Ramos (cell line): ENCODE measurements at regions not wholly inside any gene's neighbourhood (a gene's known extent, or its start where the extent isn't known, plus 50 kb on each side); places are given as distances from the start of the nearest gene placed in this dataset.
"Not testable (repeated sequence)": the region's sequence is repeated elsewhere in the genome, so short reads cannot be mapped to it uniquely, and the experiment has no call there.

Experiments
- in situ Hi-C: fragments of 300-500 bp; cut with MboI; formaldehyde crosslinking; loops from one replicate; pipeline ENCODE4 v1.14.3; 2022; ENCODE audit warnings: low sequenced_read_pairs; ENCODE audit not compliant: unreplicated experiment

DNA sequence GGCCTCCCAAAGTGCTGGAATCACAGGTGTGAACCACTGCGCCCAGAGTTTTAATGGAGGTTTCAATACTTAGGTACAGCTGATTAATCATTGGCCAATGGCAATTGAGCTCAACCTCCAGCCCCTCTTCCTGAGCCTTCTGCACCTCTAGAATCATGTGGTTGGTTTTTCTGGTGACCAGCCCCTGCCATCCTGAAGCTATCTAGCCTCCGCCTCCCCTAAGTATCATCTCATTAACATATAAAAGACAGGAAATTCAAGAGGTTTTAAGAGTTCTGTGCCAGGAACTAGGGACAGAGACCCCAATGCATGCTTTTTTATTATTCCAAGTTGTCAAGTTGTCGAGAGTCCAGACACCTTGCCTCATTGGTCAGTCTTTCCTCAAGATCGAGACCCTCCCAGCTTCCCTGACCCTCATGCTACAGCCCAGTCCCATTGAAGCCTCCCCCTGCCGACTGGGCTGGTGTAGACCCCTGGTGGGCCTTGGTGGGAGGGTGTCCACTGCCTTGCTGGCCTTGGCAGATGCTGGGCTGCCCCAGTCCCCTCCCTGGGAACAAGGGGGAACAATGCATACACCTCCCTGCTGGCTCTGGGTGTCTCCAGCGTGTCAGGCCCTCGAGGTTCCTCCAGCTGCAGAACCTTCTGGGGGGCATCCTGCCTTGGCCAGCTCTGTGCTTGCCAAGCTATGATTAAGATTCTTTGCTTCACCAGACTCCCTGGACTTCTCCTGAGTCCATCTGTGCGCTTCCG lies 148.0 kb downstream of the CTTN start:
- in situ Hi-C loops, result no loop called here

DNA sequence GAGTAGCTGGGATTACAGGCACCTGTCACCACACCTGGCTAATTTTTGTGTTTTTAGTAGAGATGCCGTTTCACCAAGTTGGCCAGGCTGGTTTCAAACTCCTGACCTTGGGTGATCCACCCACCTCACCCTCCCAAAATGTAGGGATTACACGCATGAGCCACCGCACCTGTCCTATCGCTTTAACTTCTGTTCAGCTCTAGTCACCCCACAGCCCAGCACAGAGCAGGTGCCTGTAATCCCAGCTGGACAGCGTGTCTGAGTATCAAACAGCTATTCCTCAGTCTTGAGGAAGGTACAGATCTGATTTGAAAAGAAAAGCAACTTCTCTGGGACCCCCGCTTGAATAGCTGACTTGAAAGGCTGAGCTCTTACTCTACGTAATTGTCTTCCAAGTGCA lies 149.1 kb downstream of the CTTN start:
- in situ Hi-C loops, result no loop called here

DNA sequence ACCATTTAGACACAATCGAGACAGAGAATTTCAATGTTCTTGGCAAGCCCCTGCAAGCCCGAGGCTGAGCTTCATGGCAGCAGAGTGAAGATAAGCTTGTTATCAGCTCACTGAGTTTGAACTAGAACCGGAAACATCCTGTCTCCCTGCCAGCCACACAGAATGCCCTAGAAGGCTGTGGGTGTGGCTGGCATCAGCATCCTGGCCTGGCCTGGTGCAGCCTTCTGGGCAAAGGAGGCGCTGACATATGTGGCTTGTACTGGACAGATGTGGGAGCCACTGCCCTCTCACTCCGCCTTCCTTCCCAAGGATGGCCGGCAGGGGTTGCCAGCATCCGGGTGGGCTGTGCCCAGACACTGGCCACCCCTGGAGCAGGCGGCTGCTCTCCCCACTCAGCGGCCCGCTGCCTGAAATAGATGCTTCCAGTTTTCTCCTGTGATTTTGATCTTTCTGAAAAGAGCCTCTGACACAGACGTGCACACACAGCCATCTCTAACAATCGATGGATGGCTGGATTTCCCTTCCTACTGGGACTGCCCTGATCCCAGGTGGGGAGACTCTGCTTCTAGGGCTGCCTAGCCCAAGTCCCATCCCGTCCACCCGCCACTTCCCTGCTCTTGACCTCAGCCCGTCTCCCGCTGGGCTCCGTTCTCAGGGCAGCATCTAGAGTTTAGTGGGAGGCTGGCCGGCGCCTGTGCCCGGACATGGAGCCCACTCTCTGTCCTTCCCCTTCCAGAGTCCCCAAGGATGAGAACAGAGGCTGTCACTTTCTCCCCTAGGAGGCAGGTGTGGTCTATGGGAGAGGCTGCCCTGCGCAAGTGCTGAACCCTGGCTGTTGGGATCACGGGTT lies 149.7 kb downstream of the CTTN start:
- in situ Hi-C loops, result no loop called here

DNA sequence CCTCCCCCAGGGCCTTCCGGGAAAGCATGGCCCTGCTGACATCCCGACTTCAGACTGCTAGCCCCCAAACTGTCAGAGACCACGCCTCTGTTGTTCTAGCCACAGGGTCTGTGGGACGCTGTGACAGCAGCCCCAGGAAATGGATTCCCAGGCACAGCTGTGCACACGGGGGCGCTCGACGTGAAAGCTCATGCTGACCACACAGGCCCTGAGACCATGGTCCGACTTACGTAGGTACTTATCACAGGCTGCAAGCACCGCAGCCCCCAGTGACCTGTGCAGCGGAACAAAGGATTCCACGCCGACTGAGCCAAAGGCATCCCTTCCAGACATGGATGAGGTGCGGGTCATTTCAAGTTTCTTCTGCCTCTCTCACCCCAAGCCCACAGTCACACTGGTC lies 150.6 kb downstream of the CTTN start:
- in situ Hi-C loops, result no loop called here

DNA sequence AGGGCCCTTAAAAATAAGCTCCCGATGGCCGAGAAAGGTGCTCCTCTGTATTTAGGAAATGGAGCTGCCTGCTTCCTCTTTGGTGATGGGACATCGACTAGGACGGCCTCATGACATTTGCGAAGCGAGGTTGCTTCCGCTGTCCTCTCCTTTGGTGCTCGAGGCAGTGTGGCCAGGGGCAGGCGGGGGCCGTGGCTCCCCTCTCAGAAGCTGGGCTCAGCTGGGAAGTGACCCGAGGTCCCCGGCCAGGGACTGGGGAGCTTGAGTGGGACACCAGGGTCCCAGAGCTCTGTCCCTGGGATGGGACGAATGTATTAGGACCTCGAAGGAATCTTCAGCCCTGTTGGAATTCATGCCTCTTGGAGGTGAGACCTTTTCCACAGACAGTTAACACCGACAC lies 151.1 kb downstream of the CTTN start:
- in situ Hi-C loops, result no loop called here

DNA sequence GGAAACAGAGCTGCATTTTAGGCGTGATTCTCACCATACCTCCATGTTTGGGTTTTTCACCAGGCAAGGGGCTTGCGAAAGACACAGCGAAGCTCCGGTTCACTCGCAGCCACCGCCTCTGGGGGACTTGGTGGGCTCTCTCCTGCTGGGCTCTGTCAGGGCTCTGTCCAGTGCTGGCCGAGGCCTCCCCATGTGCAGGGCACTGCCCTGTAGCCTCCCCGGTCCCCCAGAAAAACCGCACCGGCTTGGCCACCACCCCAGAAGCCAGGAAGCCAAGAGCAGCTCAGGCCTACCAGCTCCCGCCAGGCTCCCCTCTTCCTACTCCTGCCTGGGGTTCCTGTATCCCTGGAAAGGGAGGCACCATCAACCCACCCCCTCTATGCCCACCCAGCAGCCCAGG lies 151.5 kb downstream of the CTTN start:
- in situ Hi-C loops, result no loop called here

DNA sequence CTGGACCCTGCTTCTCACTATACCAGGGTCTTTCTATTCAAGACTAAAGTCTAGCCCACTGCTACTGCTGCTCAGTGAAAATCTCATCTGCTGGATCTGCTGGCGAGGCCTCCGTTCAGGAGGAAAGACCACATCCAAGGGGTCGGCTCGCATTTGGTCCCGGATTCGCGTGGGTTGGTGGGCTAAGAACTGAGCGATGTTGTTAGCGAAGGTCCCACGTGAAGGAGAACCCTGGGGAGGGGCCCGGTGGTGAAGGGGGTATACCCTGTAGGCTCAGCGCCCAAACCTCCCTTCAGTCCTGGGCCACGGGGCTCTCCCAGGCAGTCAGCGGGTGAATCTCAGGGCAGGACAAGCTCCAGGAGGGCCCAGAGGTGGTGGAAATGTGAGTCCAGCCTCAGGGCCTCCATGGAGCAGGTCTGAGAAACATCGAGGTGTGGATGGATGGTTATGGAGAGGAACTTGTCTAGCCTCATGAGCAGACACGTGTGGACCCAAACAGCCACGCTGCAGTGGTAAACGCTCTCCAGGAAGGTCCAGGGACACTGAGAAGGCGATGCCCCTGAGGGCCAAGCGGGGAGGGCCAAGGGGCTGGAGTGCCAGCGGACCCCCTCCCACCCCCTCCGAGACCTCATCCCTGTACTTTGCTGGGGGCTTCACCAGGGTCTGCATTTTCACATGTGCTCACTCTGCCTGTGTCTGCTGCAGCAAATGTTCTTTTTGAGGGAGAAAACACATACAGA lies 152.3 kb downstream of the CTTN start:
- in situ Hi-C loops, result no loop called here

DNA sequence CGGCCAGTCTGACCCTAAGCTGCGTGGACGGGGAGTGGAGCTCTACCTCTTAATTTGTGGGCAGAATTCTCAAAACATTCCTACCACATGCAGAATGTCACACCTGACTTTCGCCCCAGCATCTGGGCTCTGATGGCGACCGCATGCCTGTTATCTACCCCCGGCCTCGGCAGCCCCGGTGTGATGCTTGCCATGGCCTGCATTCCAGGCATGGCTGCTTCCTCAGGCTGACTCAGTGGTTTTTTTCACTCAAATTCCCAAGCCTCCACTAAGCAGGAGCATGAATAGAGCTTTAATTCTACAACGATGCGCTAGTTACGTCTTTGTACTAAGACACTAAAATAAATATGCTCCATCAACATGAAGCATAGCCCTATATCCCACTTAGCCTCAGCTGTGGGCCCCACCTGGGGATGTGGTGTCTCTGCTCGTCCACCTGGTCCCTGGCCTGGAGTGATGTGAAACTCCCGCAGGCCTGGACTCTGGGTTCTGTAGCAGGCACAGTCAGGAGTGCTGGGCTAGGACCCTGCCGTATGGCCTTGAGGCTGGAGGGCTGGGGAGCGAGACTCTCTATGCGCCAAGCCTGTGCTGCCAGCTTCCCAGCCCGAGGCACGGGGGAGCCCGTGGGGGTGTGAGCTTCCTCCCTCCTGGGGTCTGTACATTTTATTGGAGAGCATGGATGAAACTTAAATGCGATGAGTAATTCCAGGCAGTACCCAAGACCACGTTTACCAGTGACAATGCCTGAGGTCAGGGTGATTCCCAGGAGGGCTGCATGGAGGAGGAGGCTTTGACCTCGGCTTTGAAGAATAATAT lies 153.2 kb downstream of the CTTN start:
- in situ Hi-C loops, result no loop called here

DNA sequence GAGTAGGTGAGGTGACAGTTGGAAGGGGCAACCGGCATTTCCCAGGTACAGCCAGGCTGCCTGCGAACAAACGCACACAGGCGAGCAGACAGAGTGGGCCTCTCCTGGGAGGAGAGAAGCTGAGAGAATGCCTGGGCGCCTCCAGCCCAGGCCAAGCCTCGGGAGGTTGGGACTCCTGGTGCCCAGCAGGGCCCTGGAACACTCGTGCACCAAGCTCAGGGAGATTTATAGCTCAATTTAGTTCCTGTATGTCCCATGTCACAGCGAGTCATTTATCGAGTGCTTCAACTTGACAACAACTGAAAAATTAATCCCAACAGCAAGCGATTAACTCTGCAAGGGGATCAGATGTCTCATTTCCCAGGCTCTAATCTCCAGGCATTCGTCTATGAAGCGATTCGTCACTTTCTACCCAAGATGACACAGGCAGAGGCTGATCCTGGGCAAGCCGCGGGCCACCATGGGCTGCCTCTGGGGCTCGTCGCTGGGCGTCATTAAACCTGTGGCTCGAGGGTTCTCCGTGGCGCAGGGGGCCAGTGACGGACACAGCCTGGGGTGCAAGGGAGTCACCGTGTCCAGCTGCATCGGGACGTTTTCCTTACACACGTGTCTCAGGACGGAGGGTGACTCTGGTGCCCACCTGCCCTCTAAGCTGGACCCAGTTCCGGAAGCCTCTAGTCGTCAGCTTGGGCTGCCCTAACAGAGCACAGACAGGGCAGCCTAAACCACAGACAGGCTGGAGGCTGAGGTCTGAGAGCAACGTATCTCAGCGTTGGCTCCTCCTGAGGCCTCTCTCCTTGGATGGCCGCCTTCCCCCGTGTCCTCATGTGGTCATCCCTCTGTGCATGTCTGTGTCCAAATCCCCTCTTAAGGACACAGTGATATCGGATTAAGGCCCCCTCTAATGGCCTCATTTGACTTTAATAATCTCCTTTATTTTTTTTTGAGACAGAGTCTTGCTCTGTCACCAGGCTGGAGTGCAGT lies 154.1 kb downstream of the CTTN start:
- in situ Hi-C loops, result no loop called here

DNA sequence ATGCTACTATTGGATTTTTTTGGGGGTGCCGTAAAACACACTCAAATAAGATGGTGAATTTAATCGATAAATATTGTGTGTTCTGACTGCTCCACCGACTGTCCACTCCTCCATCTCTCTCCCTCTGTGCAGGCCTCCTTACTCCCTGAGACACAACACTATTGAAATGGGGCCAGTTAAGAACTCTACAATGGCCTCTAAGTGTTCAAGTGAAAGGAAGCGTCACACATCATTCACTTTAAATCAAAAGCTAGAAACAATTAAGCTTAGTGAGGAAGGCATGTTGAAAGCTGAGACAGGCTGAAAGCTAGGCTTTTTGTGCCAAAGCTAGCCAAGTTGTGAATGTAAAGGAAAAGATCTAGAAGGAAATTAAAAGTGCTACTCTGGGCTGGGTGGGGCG lies 156.7 kb downstream of the CTTN start:
- in situ Hi-C loops, result no loop called here

DNA sequence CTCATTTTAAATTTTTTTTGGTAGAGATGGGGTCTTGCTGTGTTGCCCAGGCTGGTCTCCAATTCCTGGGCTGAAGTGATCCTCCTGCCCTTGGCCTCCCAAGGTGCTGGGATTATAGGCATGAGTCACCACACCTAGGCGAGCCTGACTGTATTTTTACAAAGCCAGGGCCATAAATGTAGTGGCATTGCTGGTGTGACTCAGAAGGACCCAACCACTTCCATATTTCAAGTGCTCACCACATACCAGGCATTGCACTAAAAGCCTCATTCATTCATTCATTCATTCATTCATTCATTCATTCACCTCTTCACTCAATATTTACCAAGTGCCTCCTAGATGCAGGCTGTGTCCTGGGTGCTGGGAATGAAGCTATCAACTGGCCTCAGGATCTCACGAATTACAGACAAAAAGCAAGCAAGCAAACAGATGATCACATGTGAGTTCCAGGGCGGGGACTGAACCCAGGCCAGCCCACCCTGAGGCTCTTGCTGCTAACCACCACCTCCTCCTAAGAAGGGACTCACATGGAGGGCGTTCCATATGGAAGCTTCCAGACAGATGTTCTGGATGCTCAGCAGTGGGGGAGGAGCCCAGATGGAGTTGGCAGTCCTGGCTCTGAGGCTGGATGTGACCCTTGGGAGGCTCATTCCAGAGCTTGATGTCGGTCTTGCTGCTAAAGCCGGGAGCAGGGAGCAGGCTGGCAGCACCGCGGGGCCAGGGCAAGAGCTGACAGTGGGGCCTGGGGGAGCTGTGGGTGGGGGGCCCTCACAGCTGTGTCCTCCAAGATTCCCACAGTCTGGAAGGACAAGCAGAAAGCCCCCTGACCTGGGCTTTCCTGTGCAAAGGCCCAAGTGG lies 158.8 kb downstream of the CTTN start:
- in situ Hi-C loops, result no loop called here

DNA sequence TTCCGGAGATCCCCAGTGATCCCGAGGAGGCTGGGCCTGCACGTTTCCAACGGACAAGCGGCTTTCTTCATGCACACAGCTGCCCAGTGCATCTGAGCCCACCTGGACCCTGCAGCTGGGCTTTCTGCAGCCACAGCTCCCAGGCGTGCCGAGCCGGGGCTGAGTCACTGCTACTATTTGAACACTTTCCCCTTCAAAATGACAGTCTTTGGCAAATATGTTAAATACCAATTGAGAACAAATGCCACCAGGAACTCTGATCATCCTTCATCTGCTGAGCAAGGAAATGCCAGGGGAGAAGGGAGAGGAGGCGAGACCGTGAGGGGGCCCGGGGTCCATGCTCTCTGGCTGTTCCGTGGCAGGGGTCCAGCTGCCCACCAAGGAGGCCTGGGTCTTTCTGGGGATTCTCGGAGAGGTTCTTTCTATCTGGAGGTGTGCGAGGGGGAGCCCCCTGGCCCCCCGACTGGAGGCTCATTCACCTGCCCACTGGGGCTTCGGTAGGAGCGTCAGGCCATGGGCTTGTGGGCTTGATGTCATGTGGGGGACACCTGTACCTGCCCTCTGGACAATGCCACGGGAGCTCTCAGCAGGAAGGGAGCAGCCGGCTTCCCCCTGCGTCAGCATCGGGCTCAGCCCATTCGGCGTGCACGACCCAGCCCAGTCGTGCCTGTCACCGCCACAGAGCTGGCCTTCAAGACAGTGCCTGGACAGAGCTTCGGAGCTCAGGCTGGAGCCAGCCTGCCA lies 159.6 kb downstream of the CTTN start:
- in situ Hi-C loops, result no loop called here

DNA sequence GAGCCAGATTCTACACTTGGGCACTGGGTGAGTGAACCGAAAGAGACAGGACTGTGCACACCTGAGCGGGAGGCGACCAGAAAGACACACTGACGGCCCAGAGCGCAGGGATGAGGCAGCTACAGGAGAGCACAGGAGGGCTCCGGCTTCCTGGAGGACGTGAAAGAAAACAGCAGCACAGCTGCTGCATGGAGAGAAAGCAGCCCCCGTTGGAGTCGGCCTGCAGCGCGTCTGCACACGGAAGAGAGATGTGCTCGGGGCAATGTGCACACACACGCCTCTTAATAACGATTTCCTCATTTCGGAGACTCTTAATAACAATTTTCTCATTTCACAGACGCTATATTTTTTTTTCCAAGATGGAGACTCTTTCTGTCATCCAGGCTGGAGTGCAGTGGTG lies 160.4 kb downstream of the CTTN start:
- in situ Hi-C loops, result no loop called here

DNA sequence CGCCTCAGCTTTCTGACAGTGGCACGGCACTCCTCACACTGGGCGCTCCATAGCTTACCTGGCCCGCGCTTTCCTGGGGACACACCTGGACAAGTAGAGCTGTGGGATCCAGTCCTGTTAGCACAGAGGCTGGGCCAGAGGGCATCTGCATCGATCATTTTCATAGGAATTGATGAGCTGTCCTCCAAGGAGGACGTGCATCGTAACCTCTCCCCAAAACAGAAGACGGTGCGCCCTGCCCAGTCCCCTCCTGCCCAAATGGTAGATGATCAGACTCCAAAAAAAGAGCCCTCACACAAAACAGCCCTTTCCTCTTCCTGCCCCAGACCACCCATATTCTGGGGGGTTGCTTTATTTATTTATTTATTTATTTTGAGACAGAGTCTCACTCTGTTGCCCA lies 161.2 kb downstream of the CTTN start:
- in situ Hi-C loops, result no loop called here

DNA sequence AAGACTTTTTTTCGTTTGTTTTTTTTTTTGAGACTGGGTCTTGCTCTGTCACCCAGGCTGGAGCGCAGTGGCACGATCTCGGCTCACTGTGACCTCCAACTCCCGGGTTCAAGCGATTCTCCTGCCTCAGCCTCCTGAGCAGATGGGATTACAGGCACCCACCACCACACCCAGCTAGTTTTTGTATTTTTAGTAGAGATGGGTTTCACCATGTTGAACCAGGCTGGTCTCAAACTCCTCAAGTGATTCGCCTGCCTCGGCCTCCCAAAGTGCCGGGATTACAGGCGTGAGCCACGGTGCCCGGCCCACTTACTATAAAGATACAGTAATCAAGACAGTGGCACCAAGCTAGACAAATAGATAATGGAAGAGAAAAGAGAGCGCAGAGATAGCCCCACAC lies 162.3 kb downstream of the CTTN start:
- in situ Hi-C loops, result not testable (repeated sequence)

DNA sequence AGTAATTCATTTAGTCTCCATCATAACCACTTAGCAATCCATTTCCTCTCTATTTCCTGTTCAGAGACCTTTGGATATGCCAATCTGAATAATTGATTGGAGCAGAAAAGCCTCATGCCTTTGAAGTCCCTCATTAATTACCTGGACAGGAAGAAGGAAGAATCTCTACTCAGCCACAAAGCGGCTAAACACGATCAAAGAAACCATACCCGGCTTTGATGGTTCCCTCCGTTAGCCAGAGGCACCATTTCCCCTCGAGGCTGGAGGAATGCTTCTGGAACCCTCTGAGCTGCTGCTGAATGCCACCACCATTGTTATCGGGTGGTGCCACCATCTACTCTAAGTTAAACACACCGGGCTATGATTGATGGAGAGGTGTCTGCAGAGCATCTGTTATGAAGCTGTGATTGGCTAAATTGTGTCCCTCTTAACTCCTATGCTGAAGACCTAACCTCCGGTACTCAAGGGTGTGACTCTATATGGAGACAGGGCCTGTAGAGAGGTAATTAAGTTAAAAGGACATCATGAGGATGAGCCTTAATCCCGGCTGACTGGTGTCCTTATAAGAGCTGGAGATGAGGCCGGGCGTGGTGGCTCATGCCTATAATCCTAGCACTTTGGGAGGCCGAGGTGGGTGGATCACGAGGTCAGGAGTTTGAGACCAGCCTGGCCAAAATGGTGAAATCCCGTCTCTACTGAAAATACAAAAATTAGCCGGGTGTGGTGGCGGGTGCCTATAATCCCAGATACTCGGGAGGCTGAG lies 168.6 kb downstream of the CTTN start:
- in situ Hi-C loops, result no loop called here

DNA sequence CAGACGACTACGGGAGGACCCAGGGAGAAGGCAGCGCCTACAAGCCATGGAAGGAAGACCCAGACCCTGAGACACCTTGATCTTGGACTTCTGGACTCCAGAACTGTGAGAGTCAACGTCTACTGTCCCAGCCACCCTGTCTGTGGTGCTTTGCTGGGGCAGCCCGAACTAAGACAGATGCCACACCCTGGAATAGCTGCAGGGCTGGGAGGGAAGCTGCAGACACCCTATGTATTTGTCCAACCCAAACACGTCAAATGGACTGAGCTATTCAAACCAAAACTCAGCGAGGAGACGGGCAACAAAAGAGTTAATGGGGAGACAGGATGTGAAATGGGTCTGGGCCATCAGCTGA lies 169.3 kb downstream of the CTTN start:
- in situ Hi-C loops, result no loop called here
